Tibial nerve (tissue), 4 donors: ENCODE measurements at regions not wholly inside any gene's neighbourhood (a gene's known extent, or its start where the extent isn't known, plus 50 kb on each side); places are given as distances from the start of the nearest gene placed in this dataset.

Experiments
- DNase-seq, 2 donors: peaks; one replicate each; pipeline ENCODE4 v3.0.0-alpha.2; 2019; ENCODE audit warnings: low spot score in 2 of 2
- H3K27ac ChIP-seq, 4 donors: fragments of 200-600 bp; sonication (generic) in 3 of 4; one replicate each; pipeline ENCODE4 v1.5.1; 2017 to 2019; ENCODE audit warnings: mild to moderate bottlenecking in 1 of 4
- H3K27me3 ChIP-seq, 2 donors: fragments of 200-600 bp; sonication (generic) in 1 of 2; one replicate each; pipeline versions ENCODE4 v1.5.1 to v1.6.0; 2017 to 2019
- H3K36me3 ChIP-seq, 3 donors: fragments of 200-600 bp; sonication (generic); one replicate each; pipeline ENCODE4 v1.5.1; 2018 to 2019
- H3K4me1 ChIP-seq, 4 donors: fragments of 200-600 bp; sonication (generic) in 3 of 4; one replicate each; pipeline ENCODE4 v1.5.1; 2017 to 2019
- H3K4me3 ChIP-seq, 4 donors: fragments of 200-600 bp; sonication (generic) in 3 of 4; one replicate each; pipeline ENCODE4 v1.5.1; 2017 to 2019; ENCODE audit warnings: mild to moderate bottlenecking in 1 of 4, moderate library complexity in 1 of 4
- H3K9me3 ChIP-seq, 4 donors: fragments of 200-600 bp; sonication (generic) in 3 of 4; one replicate each; pipeline ENCODE4 v1.5.1; 2017 to 2019
- EP300 ChIP-seq, 2 donors: sonication (generic); formaldehyde crosslinking; IDR thresholded peaks; one replicate each; pipeline ENCODE4 v1.6.1; 2017; ENCODE audit warnings: antibody characterized with exemption in 2 of 2, mild to moderate bottlenecking in 1 of 2
- POLR2A ChIP-seq, 2 donors: fragments of 450-650 bp; IDR thresholded peaks; one replicate each; pipeline ENCODE4 v1.6.1; 2017; ENCODE audit warnings: antibody characterized with exemption in 2 of 2, mild to moderate bottlenecking in 2 of 2, moderate library complexity in 2 of 2
- WGBS, 2 donors: methylation state at CpG; one replicate each; pipeline ENCODE4 v1.1.5; 2018; 5-methylcytosine and 5-hydroxymethylcytosine counted together
- TF ChIP-seq, protein P1 (sequence below), 5 experiments: fragments of 200-600 bp in 3 of 5; fragments of 450-650 bp in 2 of 5; sonication (generic) in 3 of 5; IDR thresholded peaks; one replicate each; pipeline ENCODE4 v1.5.1; 2016 to 2019; ENCODE audit warnings: antibody characterized with exemption in 5 of 5, mild to moderate bottlenecking in 3 of 5, moderate library complexity in 2 of 5

GRCh38 chr1:242856289-242856688, 331.8 kb upstream of the PLD5 start:
- no peak for DNase-seq
- no peak overlapping the region for H3K4me3 ChIP-seq
- no peaks in the 10 kb centered on the region for H3K4me1 ChIP-seq
- H3K36me3 ChIP-seq: no peaks in the 10 kb centered on the region
- no peak for TF ChIP-seq POLR2A (IDR thresholded peaks at IDR 0.05)
- TF ChIP-seq, protein P1, sequence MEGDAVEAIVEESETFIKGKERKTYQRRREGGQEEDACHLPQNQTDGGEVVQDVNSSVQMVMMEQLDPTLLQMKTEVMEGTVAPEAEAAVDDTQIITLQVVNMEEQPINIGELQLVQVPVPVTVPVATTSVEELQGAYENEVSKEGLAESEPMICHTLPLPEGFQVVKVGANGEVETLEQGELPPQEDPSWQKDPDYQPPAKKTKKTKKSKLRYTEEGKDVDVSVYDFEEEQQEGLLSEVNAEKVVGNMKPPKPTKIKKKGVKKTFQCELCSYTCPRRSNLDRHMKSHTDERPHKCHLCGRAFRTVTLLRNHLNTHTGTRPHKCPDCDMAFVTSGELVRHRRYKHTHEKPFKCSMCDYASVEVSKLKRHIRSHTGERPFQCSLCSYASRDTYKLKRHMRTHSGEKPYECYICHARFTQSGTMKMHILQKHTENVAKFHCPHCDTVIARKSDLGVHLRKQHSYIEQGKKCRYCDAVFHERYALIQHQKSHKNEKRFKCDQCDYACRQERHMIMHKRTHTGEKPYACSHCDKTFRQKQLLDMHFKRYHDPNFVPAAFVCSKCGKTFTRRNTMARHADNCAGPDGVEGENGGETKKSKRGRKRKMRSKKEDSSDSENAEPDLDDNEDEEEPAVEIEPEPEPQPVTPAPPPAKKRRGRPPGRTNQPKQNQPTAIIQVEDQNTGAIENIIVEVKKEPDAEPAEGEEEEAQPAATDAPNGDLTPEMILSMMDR (IDR thresholded peaks at IDR 0.05): no peak
- TF ChIP-seq EP300 (IDR thresholded peaks at IDR 0.05): no peak
- H3K9me3 ChIP-seq: no peaks in the 10 kb centered on the region
- 63 to 72% methylated on average over 4 of the region's 4 CpGs for WGBS, 2 donors
- no peak overlapping the region for H3K27ac ChIP-seq
- no peaks in the 10 kb centered on the region for H3K27me3 ChIP-seq

GRCh38 chr1:242854466-242854865, 330.0 kb upstream of the PLD5 start:
- Histone ChIP-seq H3K4me1 (no peaks in the 10 kb centered on the region), H3K27ac (no peak overlapping the region), H3K36me3 (no peaks in the 10 kb centered on the region), H3K9me3 (peaks cover 0 to 5% (median 0%) of the 10 kb centered on the region in 4 donors), H3K4me3 (no peak overlapping the region), H3K27me3 (no peaks in the 10 kb centered on the region)
- no peak for TF ChIP-seq EP300 (IDR thresholded peaks at IDR 0.05)
- no peak for DNase-seq
- WGBS, 2 donors: 67 to 83% methylated on average over 3 of the region's 3 CpGs

- no peaks in the 10 kb centered on the region for H3K27me3 ChIP-seq
- TF ChIP-seq, protein P1 (IDR thresholded peaks at IDR 0.05): no peak
- no peak for TF ChIP-seq POLR2A (IDR thresholded peaks at IDR 0.05)
- TF ChIP-seq EP300 (IDR thresholded peaks at IDR 0.05): no peak
- peaks cover 0 to 5% (median 0%) of the 10 kb centered on the region in 4 donors for H3K9me3 ChIP-seq
- no peak overlapping the region for H3K27ac ChIP-seq
- no peaks in the 10 kb centered on the region for H3K36me3 ChIP-seq
- no peaks in the 10 kb centered on the region for H3K4me1 ChIP-seq
- no peak overlapping the region for H3K4me3 ChIP-seq
- DNase-seq: no peak
- 28 to 45% methylated on average over 3 of the region's 3 CpGs for WGBS, 2 donors
Observed at GRCh38 chr1:242847390-242847993, 323.0 kb upstream of the PLD5 start.

- no peaks in the 10 kb centered on the region for H3K4me1 ChIP-seq
- no peak for DNase-seq
- TF ChIP-seq EP300 (IDR thresholded peaks at IDR 0.05) (no peak), POLR2A (IDR thresholded peaks at IDR 0.05) (no peak)
- TF ChIP-seq, protein P1 (IDR thresholded peaks at IDR 0.05): no peak
- no peaks in the 10 kb centered on the region for H3K27me3 ChIP-seq
- 0 to 4% methylated on average over 1 of the region's 1 CpG for WGBS, 2 donors
- H3K36me3 ChIP-seq: no peaks in the 10 kb centered on the region
- H3K4me3 ChIP-seq: no peak overlapping the region
- no peak overlapping the region for H3K27ac ChIP-seq
- no peaks in the 10 kb centered on the region for H3K9me3 ChIP-seq
Observed at GRCh38 chr1:242842094-242842493, 317.6 kb upstream of the PLD5 start.

- Histone ChIP-seq H3K36me3 (no peaks in the 10 kb centered on the region), H3K4me3 (no peak overlapping the region), H3K9me3 (no peaks in the 10 kb centered on the region), H3K27me3 (no peaks in the 10 kb centered on the region), H3K4me1 (no peaks in the 10 kb centered on the region), H3K27ac (no peak overlapping the region)
- WGBS, 2 donors: 79 to 91% methylated on average over 11 to 12 of the region's 12 CpGs
- TF ChIP-seq, protein P1 (IDR thresholded peaks at IDR 0.05): no peak
- TF ChIP-seq POLR2A (IDR thresholded peaks at IDR 0.05): no peak
- no peak for TF ChIP-seq EP300 (IDR thresholded peaks at IDR 0.05)
- no peak for DNase-seq
Observed at GRCh38 chr1:242839101-242839500, 314.6 kb upstream of the PLD5 start.

GRCh38 chr1:242836423-242836822, 311.9 kb upstream of the PLD5 start:
- WGBS, 2 donors: 20 to 26% methylated on average over 4 of the region's 4 CpGs
- H3K4me1 ChIP-seq: no peaks in the 10 kb centered on the region
- H3K4me3 ChIP-seq: no peak overlapping the region
- no peaks in the 10 kb centered on the region for H3K9me3 ChIP-seq
- no peak overlapping the region for H3K27ac ChIP-seq
- TF ChIP-seq, protein P1 (IDR thresholded peaks at IDR 0.05): no peak
- no peak for TF ChIP-seq POLR2A (IDR thresholded peaks at IDR 0.05)
- TF ChIP-seq EP300 (IDR thresholded peaks at IDR 0.05): no peak
- H3K27me3 ChIP-seq: no peaks in the 10 kb centered on the region
- no peaks in the 10 kb centered on the region for H3K36me3 ChIP-seq
- no peak for DNase-seq
